GM23338 (cell line): ENCODE measurements at regions not wholly inside any gene's neighbourhood (a gene's known extent, or its start where the extent isn't known, plus 50 kb on each side); places are given as distances from the start of the nearest gene placed in this dataset.

ENCODE experiments used
- ATAC-seq: fragments of 200-7000 bp; cut with Tn5 transposase; 3 replicates; pipeline ENCODE4 v1.9.1; 2020
- DNase-seq: peaks from one replicate; pipeline ENCODE4 v3.0.0-alpha.2; 2015; ENCODE audit warnings: low spot score
- H2AFZ ChIP-seq: fragments of 200-600 bp; sonication (generic); 2 replicates; pipeline ENCODE4 v1.8.0; 2016; ENCODE audit warnings: antibody characterized with exemption, mild to moderate bottlenecking, moderate library complexity
- H3F3A ChIP-seq: fragments of 200-600 bp; sonication (generic); replicated peaks from 2 replicates; pipeline ENCODE4 v1.8.0; 2017; ENCODE audit warnings: antibody characterized with exemption, mixed run types, low read depth
- H3K27ac ChIP-seq: fragments of 200-600 bp; sonication (generic); 2 replicates; pipeline ENCODE4 v1.6.1; 2016; ENCODE audit warnings: low read depth
- H3K27me3 ChIP-seq: fragments of 200-600 bp; sonication (generic); 2 replicates; pipeline ENCODE4 v1.8.0; 2016; ENCODE audit warnings: mild to moderate bottlenecking, mixed run types, moderate library complexity; ENCODE audit not compliant: insufficient read depth
- H3K36me3 ChIP-seq: fragments of 200-600 bp; sonication (generic); 2 replicates; pipeline ENCODE4 v1.8.0; 2016; ENCODE audit warnings: mild to moderate bottlenecking; ENCODE audit not compliant: insufficient read depth
- H3K4me1 ChIP-seq: fragments of 200-600 bp; sonication (generic); 2 replicates; pipeline ENCODE4 v1.8.0; 2016; ENCODE audit warnings: mild to moderate bottlenecking, moderate library complexity; ENCODE audit not compliant: insufficient read depth
- H3K4me2 ChIP-seq: fragments of 200-600 bp; sonication (generic); 2 replicates; pipeline ENCODE4 v1.7.1; 2017; ENCODE audit warnings: mixed run types
- H3K4me3 ChIP-seq: fragments of 200-600 bp; sonication (generic); 2 replicates; pipeline ENCODE4 v1.6.1; 2016; ENCODE audit warnings: mixed run types
- H3K79me2 ChIP-seq: fragments of 200-600 bp; sonication (generic); replicated peaks from 2 replicates; pipeline ENCODE4 v1.8.0; 2017; ENCODE audit warnings: mild to moderate bottlenecking; ENCODE audit not compliant: insufficient read depth
- H3K9me2 ChIP-seq: fragments of 200-600 bp; sonication (generic); 2 replicates; pipeline ENCODE4 v1.8.0; 2017; ENCODE audit not compliant: insufficient read depth
- H4K20me1 ChIP-seq: fragments of 200-600 bp; sonication (generic); replicated peaks from 2 replicates; pipeline ENCODE4 v1.8.0; 2017; ENCODE audit warnings: mild to moderate bottlenecking; ENCODE audit not compliant: insufficient read depth
- H3K27ac Mint-ChIP-seq: 2 replicates; pipeline ENCODE4 v1.8.0; 2020; ENCODE audit warnings: inconsistent platforms, mild to moderate bottlenecking, moderate library complexity, mixed read lengths
- H3K27me3 Mint-ChIP-seq: 3 replicates; pipeline ENCODE4 v1.8.0; 2022; ENCODE audit warnings: low read depth, mild to moderate bottlenecking, moderate library complexity, mixed read lengths, inconsistent platforms; ENCODE audit not compliant: insufficient read depth, poor library complexity
- H3K36me3 Mint-ChIP-seq: 3 replicates; pipeline ENCODE4 v1.8.0; 2021; ENCODE audit warnings: low read depth, mild to moderate bottlenecking, inconsistent platforms, moderate library complexity, mixed read lengths
- H3K4me1 Mint-ChIP-seq: 3 replicates; pipeline ENCODE4 v1.8.0; 2020; ENCODE audit warnings: mild to moderate bottlenecking, inconsistent platforms, mixed read lengths
- H3K4me3 Mint-ChIP-seq: 3 replicates; pipeline ENCODE4 v1.8.0; 2021; ENCODE audit warnings: moderate library complexity, mild to moderate bottlenecking, inconsistent platforms, mixed read lengths
- H3K9me3 Mint-ChIP-seq: 3 replicates; pipeline ENCODE4 v1.8.0; 2020; ENCODE audit warnings: moderate library complexity, mild to moderate bottlenecking, inconsistent platforms, mixed read lengths
- CREB1 ChIP-seq: fragments of 250-450 bp; sonication (Bioruptor Pico); IDR thresholded peaks from 2 replicates; pipeline ENCODE4 v1.5.0; 2020; ENCODE audit warnings: low read depth, mild to moderate bottlenecking, moderate library complexity
- EZH2 ChIP-seq: fragments of 200-600 bp; sonication (generic); IDR thresholded peaks from one replicate; pipeline ENCODE4 v1.8.0; 2017; ENCODE audit warnings: antibody characterized with exemption, mild to moderate bottlenecking, low read depth; ENCODE audit not compliant: unreplicated experiment
- JUNB ChIP-seq: IDR thresholded peaks from one replicate; pipeline ENCODE4 v1.6.1; 2016; ENCODE audit warnings: antibody characterized with exemption; ENCODE audit not compliant: unreplicated experiment
- POLR2AphosphoS5 ChIP-seq: IDR thresholded peaks from 2 replicates; pipeline ENCODE4 v1.6.1; 2016; ENCODE audit warnings: antibody characterized with exemption, low read depth
- ZNF114 ChIP-seq: fragments of 250-450 bp; sonication (Bioruptor Pico); IDR thresholded peaks from 2 replicates; pipeline ENCODE4 v1.5.0; 2020; ENCODE audit warnings: mild to moderate bottlenecking, moderate library complexity
- ZNF331 ChIP-seq: fragments of 250-450 bp; sonication (Bioruptor Pico); IDR thresholded peaks from 2 replicates; pipeline ENCODE4 v1.5.0; 2020; ENCODE audit warnings: low read depth, mild to moderate bottlenecking, moderate library complexity
- TF ChIP-seq, protein P1 (sequence below): IDR thresholded peaks from 2 replicates; pipeline ENCODE4 v1.6.1; 2016; ENCODE audit warnings: antibody characterized with exemption
- TF ChIP-seq, protein P2 (sequence below): fragments of 250-450 bp; sonication (Bioruptor Pico); IDR thresholded peaks from 2 replicates; pipeline ENCODE4 v1.5.0; 2020; ENCODE audit warnings: mild to moderate bottlenecking, moderate library complexity
- TF ChIP-seq, protein P3 (sequence below), 2 experiments: fragments of 200-600 bp in 1 of 2; sonication (generic) in 1 of 2; conservative IDR thresholded peaks; 2 replicates each; pipeline versions ENCODE4 v1.5.1 to v1.6.1; 2016 to 2017; ENCODE audit warnings: antibody characterized with exemption in 2 of 2, low read depth in 2 of 2, mild to moderate bottlenecking in 2 of 2, moderate library complexity in 1 of 2

DNA sequence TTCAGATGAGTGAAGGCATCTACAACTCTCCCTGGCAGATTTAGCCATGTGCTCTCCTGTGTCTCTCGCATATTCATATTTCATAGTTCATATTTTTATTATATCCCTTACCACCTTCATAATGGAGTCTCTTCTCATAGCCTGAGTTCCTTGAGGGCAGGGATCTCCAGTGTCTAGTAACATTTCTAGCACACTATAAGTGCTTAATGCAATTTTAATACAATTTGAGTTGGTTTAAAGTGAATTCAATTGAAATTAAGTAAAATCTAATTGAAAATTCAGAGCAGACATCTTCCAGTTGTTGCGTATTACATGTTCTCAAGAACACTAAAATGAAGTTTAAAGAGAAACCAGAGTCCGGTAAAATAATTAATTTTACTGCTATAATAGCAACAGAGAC is 163.6 kb upstream of the GNAI1 start:
- H3F3A ChIP-seq, result no peaks in the 10 kb centered on the region
- peaks cover 6% of the 10 kb centered on the region; the same call in 1 of the 2 replicates for H3K4me1 ChIP-seq
- Mint-ChIP-seq H3K9me3 (no peaks in the 10 kb centered on the region), H3K4me3 (no peak overlapping the region), H3K36me3 (no peaks in the 10 kb centered on the region), H3K4me1 (peaks cover 10% of the 10 kb centered on the region; the same call in 2 of the 3 replicates), H3K27me3 (no peaks in the 10 kb centered on the region), H3K27ac (no peak overlapping the region)
- TF ChIP-seq EZH2 (no peak), ZNF114 (no peak), JUNB (no peak), ZNF331 (no peak), POLR2AphosphoS5 (no peak)
- TF ChIP-seq, protein P1, sequence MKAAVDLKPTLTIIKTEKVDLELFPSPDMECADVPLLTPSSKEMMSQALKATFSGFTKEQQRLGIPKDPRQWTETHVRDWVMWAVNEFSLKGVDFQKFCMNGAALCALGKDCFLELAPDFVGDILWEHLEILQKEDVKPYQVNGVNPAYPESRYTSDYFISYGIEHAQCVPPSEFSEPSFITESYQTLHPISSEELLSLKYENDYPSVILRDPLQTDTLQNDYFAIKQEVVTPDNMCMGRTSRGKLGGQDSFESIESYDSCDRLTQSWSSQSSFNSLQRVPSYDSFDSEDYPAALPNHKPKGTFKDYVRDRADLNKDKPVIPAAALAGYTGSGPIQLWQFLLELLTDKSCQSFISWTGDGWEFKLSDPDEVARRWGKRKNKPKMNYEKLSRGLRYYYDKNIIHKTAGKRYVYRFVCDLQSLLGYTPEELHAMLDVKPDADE, result no peak
- ATAC-seq (no peak), DNase-seq (no peak)
- H2AFZ ChIP-seq, result no peak overlapping the region
- H4K20me1 ChIP-seq, result no peaks in the 10 kb centered on the region
- peaks cover 4% of the 10 kb centered on the region; the same call in 1 of the 2 replicates for H3K9me2 ChIP-seq
- no peaks in the 10 kb centered on the region for H3K27me3 ChIP-seq
- H3K4me2 ChIP-seq, result no peak overlapping the region
- H3K36me3 ChIP-seq, result no peaks in the 10 kb centered on the region
- H3K27ac ChIP-seq, result no peak overlapping the region
- H3K79me2 ChIP-seq, result no peaks in the 10 kb centered on the region
- no peak overlapping the region for H3K4me3 ChIP-seq

DNA sequence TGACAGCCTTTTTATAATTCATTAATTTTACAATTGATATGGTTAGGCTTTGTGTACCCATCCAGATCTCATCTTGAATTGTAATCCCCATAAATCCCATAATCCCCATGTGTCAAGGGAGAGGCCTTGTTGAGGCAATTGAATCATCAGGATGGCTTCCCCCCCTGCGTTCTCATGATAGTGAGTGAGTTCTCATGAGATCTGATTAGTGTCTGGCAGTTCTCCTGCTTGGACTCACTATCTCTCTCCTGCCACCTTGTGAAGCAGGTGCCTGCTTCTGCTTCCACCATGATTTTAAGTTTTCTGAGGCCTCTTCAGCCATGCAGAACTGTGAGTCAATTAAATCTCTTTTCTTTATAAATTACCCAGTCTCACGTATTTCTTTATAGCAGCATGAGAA is 165.7 kb upstream of the GNAI1 start:
- Histone ChIP-seq H3K4me3 (no peak overlapping the region), H3K4me1 (peaks cover 6% of the 10 kb centered on the region; the same call in 1 of the 2 replicates), H2AFZ (no peak overlapping the region), H3K79me2 (no peaks in the 10 kb centered on the region), H3F3A (no peaks in the 10 kb centered on the region), H3K36me3 (no peaks in the 10 kb centered on the region), H3K27ac (peak overlapping the region; percentile 16), H3K27me3 (no peaks in the 10 kb centered on the region), H3K4me2 (no peak overlapping the region), H4K20me1 (no peaks in the 10 kb centered on the region), H3K9me2 (peaks cover 4% of the 10 kb centered on the region; the same call in 1 of the 2 replicates)
- no peak overlapping the region for H3K4me3 Mint-ChIP-seq
- H3K27me3 Mint-ChIP-seq, result no peaks in the 10 kb centered on the region
- TF ChIP-seq CREB1 (CRISPR knock-in tag) (no peak), ZNF331 (no peak)
- TF ChIP-seq, protein P2, sequence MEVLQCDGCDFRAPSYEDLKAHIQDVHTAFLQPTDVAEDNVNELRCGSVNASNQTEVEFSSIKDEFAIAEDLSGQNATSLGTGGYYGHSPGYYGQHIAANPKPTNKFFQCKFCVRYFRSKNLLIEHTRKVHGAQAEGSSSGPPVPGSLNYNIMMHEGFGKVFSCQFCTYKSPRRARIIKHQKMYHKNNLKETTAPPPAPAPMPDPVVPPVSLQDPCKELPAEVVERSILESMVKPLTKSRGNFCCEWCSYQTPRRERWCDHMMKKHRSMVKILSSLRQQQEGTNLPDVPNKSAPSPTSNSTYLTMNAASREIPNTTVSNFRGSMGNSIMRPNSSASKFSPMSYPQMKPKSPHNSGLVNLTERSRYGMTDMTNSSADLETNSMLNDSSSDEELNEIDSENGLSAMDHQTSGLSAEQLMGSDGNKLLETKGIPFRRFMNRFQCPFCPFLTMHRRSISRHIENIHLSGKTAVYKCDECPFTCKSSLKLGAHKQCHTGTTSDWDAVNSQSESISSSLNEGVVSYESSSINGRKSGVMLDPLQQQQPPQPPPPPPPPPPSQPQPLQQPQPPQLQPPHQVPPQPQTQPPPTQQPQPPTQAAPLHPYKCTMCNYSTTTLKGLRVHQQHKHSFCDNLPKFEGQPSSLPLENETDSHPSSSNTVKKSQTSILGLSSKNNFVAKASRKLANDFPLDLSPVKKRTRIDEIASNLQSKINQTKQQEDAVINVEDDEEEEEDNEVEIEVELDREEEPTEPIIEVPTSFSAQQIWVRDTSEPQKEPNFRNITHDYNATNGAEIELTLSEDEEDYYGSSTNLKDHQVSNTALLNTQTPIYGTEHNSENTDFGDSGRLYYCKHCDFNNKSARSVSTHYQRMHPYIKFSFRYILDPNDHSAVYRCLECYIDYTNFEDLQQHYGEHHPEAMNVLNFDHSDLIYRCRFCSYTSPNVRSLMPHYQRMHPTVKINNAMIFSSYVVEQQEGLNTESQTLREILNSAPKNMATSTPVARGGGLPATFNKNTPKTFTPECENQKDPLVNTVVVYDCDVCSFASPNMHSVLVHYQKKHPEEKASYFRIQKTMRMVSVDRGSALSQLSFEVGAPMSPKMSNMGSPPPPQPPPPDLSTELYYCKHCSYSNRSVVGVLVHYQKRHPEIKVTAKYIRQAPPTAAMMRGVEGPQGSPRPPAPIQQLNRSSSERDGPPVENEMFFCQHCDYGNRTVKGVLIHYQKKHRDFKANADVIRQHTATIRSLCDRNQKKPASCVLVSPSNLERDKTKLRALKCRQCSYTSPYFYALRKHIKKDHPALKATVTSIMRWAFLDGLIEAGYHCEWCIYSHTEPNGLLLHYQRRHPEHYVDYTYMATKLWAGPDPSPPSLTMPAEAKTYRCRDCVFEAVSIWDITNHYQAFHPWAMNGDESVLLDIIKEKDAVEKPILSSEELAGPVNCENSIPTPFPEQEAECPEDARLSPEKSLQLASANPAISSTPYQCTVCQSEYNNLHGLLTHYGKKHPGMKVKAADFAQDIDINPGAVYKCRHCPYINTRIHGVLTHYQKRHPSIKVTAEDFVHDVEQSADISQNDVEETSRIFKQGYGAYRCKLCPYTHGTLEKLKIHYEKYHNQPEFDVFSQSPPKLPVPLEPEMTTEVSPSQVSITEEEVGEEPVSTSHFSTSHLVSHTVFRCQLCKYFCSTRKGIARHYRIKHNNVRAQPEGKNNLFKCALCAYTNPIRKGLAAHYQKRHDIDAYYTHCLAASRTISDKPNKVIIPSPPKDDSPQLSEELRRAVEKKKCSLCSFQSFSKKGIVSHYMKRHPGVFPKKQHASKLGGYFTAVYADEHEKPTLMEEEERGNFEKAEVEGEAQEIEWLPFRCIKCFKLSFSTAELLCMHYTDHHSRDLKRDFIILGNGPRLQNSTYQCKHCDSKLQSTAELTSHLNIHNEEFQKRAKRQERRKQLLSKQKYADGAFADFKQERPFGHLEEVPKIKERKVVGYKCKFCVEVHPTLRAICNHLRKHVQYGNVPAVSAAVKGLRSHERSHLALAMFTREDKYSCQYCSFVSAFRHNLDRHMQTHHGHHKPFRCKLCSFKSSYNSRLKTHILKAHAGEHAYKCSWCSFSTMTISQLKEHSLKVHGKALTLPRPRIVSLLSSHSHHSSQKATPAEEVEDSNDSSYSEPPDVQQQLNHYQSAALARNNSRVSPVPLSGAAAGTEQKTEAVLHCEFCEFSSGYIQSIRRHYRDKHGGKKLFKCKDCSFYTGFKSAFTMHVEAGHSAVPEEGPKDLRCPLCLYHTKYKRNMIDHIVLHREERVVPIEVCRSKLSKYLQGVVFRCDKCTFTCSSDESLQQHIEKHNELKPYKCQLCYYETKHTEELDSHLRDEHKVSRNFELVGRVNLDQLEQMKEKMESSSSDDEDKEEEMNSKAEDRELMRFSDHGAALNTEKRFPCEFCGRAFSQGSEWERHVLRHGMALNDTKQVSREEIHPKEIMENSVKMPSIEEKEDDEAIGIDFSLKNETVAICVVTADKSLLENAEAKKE (CRISPR knock-in tag), result 0 out of 2 replicates have a peak, but pooled peaks have one; percentile 41
- TF ChIP-seq, protein P3, sequence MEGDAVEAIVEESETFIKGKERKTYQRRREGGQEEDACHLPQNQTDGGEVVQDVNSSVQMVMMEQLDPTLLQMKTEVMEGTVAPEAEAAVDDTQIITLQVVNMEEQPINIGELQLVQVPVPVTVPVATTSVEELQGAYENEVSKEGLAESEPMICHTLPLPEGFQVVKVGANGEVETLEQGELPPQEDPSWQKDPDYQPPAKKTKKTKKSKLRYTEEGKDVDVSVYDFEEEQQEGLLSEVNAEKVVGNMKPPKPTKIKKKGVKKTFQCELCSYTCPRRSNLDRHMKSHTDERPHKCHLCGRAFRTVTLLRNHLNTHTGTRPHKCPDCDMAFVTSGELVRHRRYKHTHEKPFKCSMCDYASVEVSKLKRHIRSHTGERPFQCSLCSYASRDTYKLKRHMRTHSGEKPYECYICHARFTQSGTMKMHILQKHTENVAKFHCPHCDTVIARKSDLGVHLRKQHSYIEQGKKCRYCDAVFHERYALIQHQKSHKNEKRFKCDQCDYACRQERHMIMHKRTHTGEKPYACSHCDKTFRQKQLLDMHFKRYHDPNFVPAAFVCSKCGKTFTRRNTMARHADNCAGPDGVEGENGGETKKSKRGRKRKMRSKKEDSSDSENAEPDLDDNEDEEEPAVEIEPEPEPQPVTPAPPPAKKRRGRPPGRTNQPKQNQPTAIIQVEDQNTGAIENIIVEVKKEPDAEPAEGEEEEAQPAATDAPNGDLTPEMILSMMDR (conservative IDR thresholded peaks at IDR 0.05; ENCODE audit: low read depth in 2 of 2), result no peak
- H3K4me1 Mint-ChIP-seq, result peaks cover 10% of the 10 kb centered on the region; the same call in 2 of the 3 replicates
- peak overlapping the region; percentile 63 for H3K27ac Mint-ChIP-seq
- DNase-seq (peak; percentile 30), ATAC-seq (no peak)
- no peaks in the 10 kb centered on the region for H3K36me3 Mint-ChIP-seq
- H3K9me3 Mint-ChIP-seq, result no peaks in the 10 kb centered on the region
